HepG2 (cell line): ENCODE measurements at regions not wholly inside any gene's neighbourhood (a gene's known extent, or its start where the extent isn't known, plus 50 kb on each side); places are given as distances from the start of the nearest gene placed in this dataset.
A peak's percentile ranks its signal among the peaks of the same experiment; 100 is the strongest.

Experiments
- ATAC-seq: fragments of 200-7000 bp; cut with Tn5 transposase; 3 replicates; pipeline ENCODE4 v1.9.1; 2020; ENCODE audit warnings: mild to moderate bottlenecking, moderate library complexity
- BruUV-seq: library from RNA; stranded (reverse); fragments of 400-500 nt; replicated peaks from 2 replicates; lab custom pipeline; 2021; lab: Mats Ljungman, UMichigan
- CTCF ChIA-PET: fragments of 300-600 bp; formaldehyde crosslinking; extraction: SDS; loops from one replicate; lab custom pipeline; 2021; ENCODE audit warnings: low total read pairs, inconsistent platforms, low intra/inter-chr PET ratio; lab: Yijun Ruan, JAX
- POLR2A ChIA-PET: fragments of 350-600 bp; sonication (Branson Sonifier 250); formaldehyde crosslinking; loops from one replicate; lab custom pipeline; 2020; ENCODE audit warnings: antibody characterized with exemption, inconsistent platforms; lab: Yijun Ruan, JAX
- DNase-seq: peaks from one replicate; pipeline ENCODE4 v3.0.0-alpha.2; 2015; ENCODE audit warnings: low spot score
- FAIRE-seq: peaks from 3 replicates; lab custom pipeline; 2011; peaks lifted over from hg19 to GRCh38; lab: Jason Lieb, UNC
- H2AFZ ChIP-seq: one replicate; pipeline ENCODE4 v1.6.1; 2011; ENCODE audit warnings: low read length, inconsistent platforms
- H3K27ac ChIP-seq: fragments of 300-600 bp; 3 replicates; pipeline ENCODE4 v1.8.0; 2011; ENCODE audit warnings: mixed run types, mild to moderate bottlenecking, mixed read lengths, low read length, inconsistent platforms; ENCODE audit not compliant: insufficient read depth; ENCODE audit errors: extremely low read length
- H3K27me3 ChIP-seq, 2 experiments: fragments of 200-600 bp in 1 of 2; 2 replicates in 1 of 2; 3 replicates in 1 of 2; pipeline versions ENCODE4 v1.6.0 to v1.8.0; 2011; ENCODE audit warnings: low read length in 2 of 2, mild to moderate bottlenecking in 2 of 2, moderate library complexity in 2 of 2, inconsistent platforms in 1 of 2; ENCODE audit not compliant: insufficient read depth in 2 of 2, control insufficient read depth in 1 of 2
- H3K36me3 ChIP-seq, 2 experiments: fragments of 200-600 bp in 1 of 2; replicated peaks in 1 of 2; 2 replicates in 1 of 2; 3 replicates in 1 of 2; pipeline versions ENCODE4 v1.5.1 to v1.8.0; 2011; ENCODE audit warnings: low read length in 2 of 2, inconsistent platforms in 1 of 2; ENCODE audit not compliant: insufficient read depth in 2 of 2, control insufficient read depth in 1 of 2
- H3K4me1 ChIP-seq: 2 replicates; pipeline ENCODE4 v1.5.1; 2012; ENCODE audit warnings: low read length, inconsistent platforms; ENCODE audit not compliant: insufficient read depth
- H3K4me2 ChIP-seq: 2 replicates; pipeline ENCODE4 v1.6.0; 2011; ENCODE audit warnings: low read depth, low read length, inconsistent platforms
- H3K4me3 ChIP-seq, 3 experiments: fragments of 200-600 bp in 1 of 3; sonication (generic), shearing (Covaris generic) in 1 of 3; replicated peaks in 1 of 3; 2 replicates each; pipeline ENCODE4 v1.5.1; 2011 to 2016; ENCODE audit warnings: low read length in 3 of 3, inconsistent platforms in 2 of 3, low read depth in 2 of 3, mild to moderate bottlenecking in 2 of 3, control low read depth in 1 of 3, mixed read lengths in 1 of 3; ENCODE audit not compliant: insufficient read depth in 1 of 3
- H3K79me2 ChIP-seq: one replicate; pipeline ENCODE4 v1.6.1; 2011; ENCODE audit warnings: low read length, inconsistent platforms; ENCODE audit not compliant: insufficient read depth
- H3K9ac ChIP-seq: 2 replicates; pipeline ENCODE4 v1.6.0; 2011; ENCODE audit warnings: mild to moderate bottlenecking, low read depth, low read length, inconsistent platforms; ENCODE audit not compliant: insufficient read depth
- H3K9me3 ChIP-seq: 2 replicates; pipeline ENCODE4 v1.5.1; 2012; ENCODE audit warnings: mild to moderate bottlenecking, low read length
- H4K20me1 ChIP-seq: 2 replicates; pipeline ENCODE4 v1.6.0; 2011; ENCODE audit warnings: inconsistent platforms, mild to moderate bottlenecking, low read length, moderate library complexity; ENCODE audit not compliant: insufficient read depth
- EED ChIP-seq: sonication (generic); formaldehyde crosslinking; IDR thresholded peaks from 2 replicates; pipeline ENCODE4 v1.5.0; 2020; ENCODE audit warnings: mild to moderate bottlenecking, missing genetic modification reagents
- MAFK ChIP-seq, 2 experiments: IDR thresholded peaks in 1 of 2; conservative IDR thresholded peaks in 1 of 2; 2 replicates each; pipeline ENCODE4 v1.6.1; 2011; ENCODE audit warnings: improper control_type of control experiment in 2 of 2, low read length in 2 of 2
- POLR2AphosphoS2 ChIP-seq: IDR thresholded peaks from 2 replicates; pipeline ENCODE4 v1.6.1; 2011; ENCODE audit warnings: low read depth, low read length, improper control_type of control experiment
- RORA ChIP-seq: sonication (generic); formaldehyde crosslinking; IDR thresholded peaks from 2 replicates; pipeline ENCODE4 v1.5.0; 2020; ENCODE audit warnings: mild to moderate bottlenecking, missing genetic modification reagents, moderate library complexity
- WGBS: methylation state at CpG from one replicate; pipeline ENCODE4 v1.1.6; 2017; ENCODE audit warnings: low lambda C conversion rate; 5-methylcytosine and 5-hydroxymethylcytosine counted together
- in situ Hi-C: cut with HindIII; loops from 2 replicates; pipeline ENCODE4 v1.10.0; 2017; ENCODE audit warnings: low pct_unique_long_range_greater_than_20kb; ENCODE audit not compliant: extremely low pct_ligation_motif_present
- intact Hi-C: fragments of 100-400 bp; cut with micrococcal nuclease; formaldehyde crosslinking; loops from one replicate; pipeline ENCODE4 v1.10.0; 2022; ENCODE audit not compliant: unreplicated experiment
- TF ChIP-seq, protein P1 (sequence below): sonication (generic); formaldehyde crosslinking; IDR thresholded peaks from 2 replicates; pipeline ENCODE4 v1.5.1; 2020; ENCODE audit warnings: mild to moderate bottlenecking, moderate library complexity, missing genetic modification reagents
- TF ChIP-seq, protein P2 (sequence below): sonication (generic); formaldehyde crosslinking; IDR thresholded peaks from 2 replicates; pipeline ENCODE4 v1.5.0; 2020; ENCODE audit warnings: missing genetic modification reagents

DNA sequence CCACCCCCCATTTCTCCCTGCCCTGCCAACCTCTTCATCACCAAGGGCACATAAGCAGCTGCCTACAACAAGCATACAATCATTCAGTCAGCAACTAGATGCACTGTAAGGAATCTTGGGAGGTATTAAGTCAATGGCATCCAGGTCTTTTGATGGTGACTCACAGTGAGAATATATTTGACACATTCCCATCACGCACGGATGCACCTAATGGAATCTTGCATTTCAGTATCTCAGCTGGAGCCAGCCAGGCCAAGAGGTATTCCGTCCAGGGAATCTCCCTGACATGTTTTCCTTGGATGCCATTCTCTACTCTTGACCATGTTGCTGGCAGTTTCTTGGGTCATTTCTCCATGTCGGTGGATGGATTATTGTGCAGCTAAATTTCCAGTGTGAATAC, 73.9 kb upstream of the CAPRIN2 start (continued):
- TF ChIP-seq, protein P1, sequence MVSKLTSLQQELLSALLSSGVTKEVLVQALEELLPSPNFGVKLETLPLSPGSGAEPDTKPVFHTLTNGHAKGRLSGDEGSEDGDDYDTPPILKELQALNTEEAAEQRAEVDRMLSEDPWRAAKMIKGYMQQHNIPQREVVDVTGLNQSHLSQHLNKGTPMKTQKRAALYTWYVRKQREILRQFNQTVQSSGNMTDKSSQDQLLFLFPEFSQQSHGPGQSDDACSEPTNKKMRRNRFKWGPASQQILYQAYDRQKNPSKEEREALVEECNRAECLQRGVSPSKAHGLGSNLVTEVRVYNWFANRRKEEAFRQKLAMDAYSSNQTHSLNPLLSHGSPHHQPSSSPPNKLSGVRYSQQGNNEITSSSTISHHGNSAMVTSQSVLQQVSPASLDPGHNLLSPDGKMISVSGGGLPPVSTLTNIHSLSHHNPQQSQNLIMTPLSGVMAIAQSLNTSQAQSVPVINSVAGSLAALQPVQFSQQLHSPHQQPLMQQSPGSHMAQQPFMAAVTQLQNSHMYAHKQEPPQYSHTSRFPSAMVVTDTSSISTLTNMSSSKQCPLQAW = no peak
- TF ChIP-seq RORA (CRISPR knock-in tag) (no peak), POLR2AphosphoS2 (no peak)
- TF ChIP-seq, protein P2, sequence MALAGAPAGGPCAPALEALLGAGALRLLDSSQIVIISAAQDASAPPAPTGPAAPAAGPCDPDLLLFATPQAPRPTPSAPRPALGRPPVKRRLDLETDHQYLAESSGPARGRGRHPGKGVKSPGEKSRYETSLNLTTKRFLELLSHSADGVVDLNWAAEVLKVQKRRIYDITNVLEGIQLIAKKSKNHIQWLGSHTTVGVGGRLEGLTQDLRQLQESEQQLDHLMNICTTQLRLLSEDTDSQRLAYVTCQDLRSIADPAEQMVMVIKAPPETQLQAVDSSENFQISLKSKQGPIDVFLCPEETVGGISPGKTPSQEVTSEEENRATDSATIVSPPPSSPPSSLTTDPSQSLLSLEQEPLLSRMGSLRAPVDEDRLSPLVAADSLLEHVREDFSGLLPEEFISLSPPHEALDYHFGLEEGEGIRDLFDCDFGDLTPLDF = no peak

DNA sequence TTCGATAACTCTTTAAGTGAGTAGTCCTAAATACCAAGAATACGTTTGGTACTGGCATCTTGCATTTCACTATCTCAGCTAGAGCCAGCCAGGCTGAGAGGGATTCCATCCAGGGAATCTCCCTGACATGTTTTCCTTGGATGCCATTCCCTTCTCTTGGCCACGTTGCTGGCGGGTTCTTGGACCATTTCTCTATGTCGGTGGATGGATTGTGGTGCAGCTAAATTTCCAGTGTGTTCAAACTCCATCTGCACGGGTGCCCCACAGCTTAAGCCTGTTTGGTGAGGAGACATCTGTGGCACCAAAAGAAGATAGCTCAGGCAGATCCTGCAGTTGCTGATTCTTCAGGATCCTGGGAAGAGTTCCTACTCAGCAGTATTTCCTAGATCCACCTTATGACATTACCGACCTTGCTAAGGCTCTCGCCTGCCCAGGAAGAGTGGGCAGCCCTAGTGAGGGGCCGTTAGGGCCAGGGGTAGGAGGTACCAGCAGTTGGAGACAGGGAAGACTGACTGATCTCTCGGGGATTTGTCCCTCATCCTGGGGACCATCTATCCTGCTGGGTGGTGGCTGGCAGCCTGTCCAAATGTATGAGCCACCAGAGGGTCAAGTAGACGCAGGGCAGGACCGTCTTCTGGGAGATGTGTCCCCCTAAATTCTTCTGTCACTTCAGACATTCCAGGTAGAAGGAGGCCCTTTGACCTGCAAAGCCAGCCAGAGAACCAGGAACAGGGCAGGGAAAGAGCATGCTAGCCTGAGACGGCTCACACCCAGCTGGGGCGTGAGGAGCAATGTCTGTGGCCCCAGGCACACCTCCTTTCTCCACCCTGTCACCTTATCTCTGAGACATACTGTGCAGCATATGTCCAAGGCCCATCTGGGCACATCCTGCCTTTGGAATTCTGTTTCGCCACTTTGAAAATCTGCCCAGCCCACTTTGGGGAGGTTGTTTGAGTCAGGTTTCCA, 72.6 kb upstream of the CAPRIN2 start:
- TF ChIP-seq MAFK (conservative IDR thresholded peaks at IDR 0.05 in 1 of 2, IDR thresholded peaks at IDR 0.05 in 1 of 2; ENCODE audit: low read length in 2 of 2) (0 out of 4 replicates have a peak, but pooled peaks of 1 of the 2 experiments have one; percentile 5), EED (CRISPR knock-in tag) (no peak)
- Histone ChIP-seq H3K36me3 (no peaks in the 10 kb centered on the region), H3K27ac (no peak overlapping the region), H3K27me3 (peaks cover 0 to 16% of the 10 kb centered on the region in 2 experiments; a peak in 1 of 5 replicates), H2AFZ (no peak overlapping the region), H3K79me2 (no peaks in the 10 kb centered on the region), H3K9me3 (no peaks in the 10 kb centered on the region), H3K4me3 (no peak overlapping the region), H3K4me2 (no peak overlapping the region), H3K9ac (no peak overlapping the region), H3K4me1 (no peaks in the 10 kb centered on the region), H4K20me1 (no peaks in the 10 kb centered on the region)
- POLR2A ChIA-PET = no interaction called here
- BruUV-seq = no TSS peak
- FAIRE-seq = no peak
- CTCF ChIA-PET = no interaction called here
- in situ Hi-C loops = loop anchor here (25.0 kb wide), 1 partner anchor 1290 kb away; no protein-coding TSS in a partner anchor
- DNase-seq = no peak
- intact Hi-C loops = no loop called here
- ATAC-seq = no peak
- 39% methylated on average over 11 of the region's 15 CpGs for WGBS
